WTC11 (cell line): ENCODE measurements at regions not wholly inside any gene's neighbourhood (a gene's known extent, or its start where the extent isn't known, plus 50 kb on each side); places are given as distances from the start of the nearest gene placed in this dataset.

Experiments used
- ARID4B ChIP-seq: sonication (generic); formaldehyde crosslinking; IDR thresholded peaks from 2 replicates; pipeline ENCODE4 v1.8.0; 2023; ENCODE audit warnings: missing genetic modification reagents, mild to moderate bottlenecking, borderline replicate concordance
- CBFB ChIP-seq: sonication (generic); formaldehyde crosslinking; IDR thresholded peaks from 2 replicates; pipeline ENCODE4 v1.8.1; 2022; ENCODE audit warnings: mild to moderate bottlenecking, low read depth, missing genetic modification reagents
- FOXK1 ChIP-seq: sonication (generic); formaldehyde crosslinking; IDR thresholded peaks from 2 replicates; pipeline ENCODE4 v1.8.0; 2022; ENCODE audit warnings: mild to moderate bottlenecking, moderate library complexity, missing genetic modification reagents
- FOXP1 ChIP-seq: sonication (generic); formaldehyde crosslinking; IDR thresholded peaks from 2 replicates; pipeline ENCODE4 v1.8.0; 2022; ENCODE audit warnings: missing genetic modification reagents, mild to moderate bottlenecking, moderate library complexity, borderline replicate concordance
- NFATC4 ChIP-seq: fragments of 250-450 bp; sonication (Bioruptor Pico); IDR thresholded peaks from 2 replicates; pipeline ENCODE4 v1.9.0; 2021; ENCODE audit warnings: mild to moderate bottlenecking
- SMAD3 ChIP-seq: sonication (generic); formaldehyde crosslinking; IDR thresholded peaks from 2 replicates; pipeline ENCODE4 v1.8.0; 2022; ENCODE audit warnings: missing genetic modification reagents, mild to moderate bottlenecking, borderline replicate concordance
- TCF7 ChIP-seq: sonication (generic); formaldehyde crosslinking; IDR thresholded peaks from 2 replicates; pipeline ENCODE4 v1.8.0; 2022; ENCODE audit warnings: mild to moderate bottlenecking, low read depth, missing genetic modification reagents, moderate library complexity
- TP53 ChIP-seq: sonication (generic); formaldehyde crosslinking; IDR thresholded peaks from 2 replicates; pipeline ENCODE4 v1.8.1; 2023; ENCODE audit warnings: mild to moderate bottlenecking, missing genetic modification reagents
- ZNF138 ChIP-seq: sonication (generic); formaldehyde crosslinking; conservative IDR thresholded peaks from 2 replicates; pipeline ENCODE4 v1.8.1; 2022; ENCODE audit warnings: mild to moderate bottlenecking, moderate library complexity, missing genetic modification reagents
- ZNF219 ChIP-seq: sonication (generic); formaldehyde crosslinking; IDR thresholded peaks from 2 replicates; pipeline ENCODE4 v1.8.0; 2023; ENCODE audit warnings: missing genetic modification reagents, mild to moderate bottlenecking, borderline replicate concordance
- TF ChIP-seq, protein P1 (sequence below): fragments of 200-600 bp; IDR thresholded peaks from 2 replicates; pipeline ENCODE4 v1.8.0; 2022; ENCODE audit warnings: antibody characterized with exemption
- TF ChIP-seq, protein P2 (sequence below): sonication (generic); formaldehyde crosslinking; IDR thresholded peaks from 2 replicates; pipeline ENCODE4 v1.8.1; 2023; ENCODE audit warnings: mild to moderate bottlenecking, moderate library complexity, missing genetic modification reagents
- TF ChIP-seq, protein P3 (sequence below): sonication (generic); formaldehyde crosslinking; IDR thresholded peaks from 2 replicates; pipeline ENCODE4 v1.8.0; 2022; ENCODE audit warnings: mild to moderate bottlenecking, missing genetic modification reagents

DNA sequence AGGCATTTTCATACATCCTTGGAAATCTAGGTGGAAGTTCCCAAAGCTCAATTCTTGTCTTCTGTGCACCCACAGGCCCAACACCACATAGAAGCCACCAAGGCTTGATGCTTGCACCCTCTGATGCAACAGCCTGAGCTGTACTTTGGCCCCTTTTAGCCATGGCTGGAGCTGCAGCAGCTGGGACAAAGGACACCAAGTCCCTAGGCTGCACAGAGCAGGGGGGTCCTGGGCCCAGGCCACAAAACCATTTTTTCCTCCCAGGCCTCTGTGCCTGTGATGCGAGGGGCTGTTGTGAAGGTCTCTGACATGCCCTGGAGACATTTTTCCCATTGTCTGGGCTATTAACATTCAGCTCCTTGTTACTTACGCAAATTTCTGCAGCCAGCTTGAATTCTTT, 124.0 kb upstream of the S100G start:
- TF ChIP-seq ARID4B (CRISPR knock-in tag) = no peak
- TF ChIP-seq, protein P1, sequence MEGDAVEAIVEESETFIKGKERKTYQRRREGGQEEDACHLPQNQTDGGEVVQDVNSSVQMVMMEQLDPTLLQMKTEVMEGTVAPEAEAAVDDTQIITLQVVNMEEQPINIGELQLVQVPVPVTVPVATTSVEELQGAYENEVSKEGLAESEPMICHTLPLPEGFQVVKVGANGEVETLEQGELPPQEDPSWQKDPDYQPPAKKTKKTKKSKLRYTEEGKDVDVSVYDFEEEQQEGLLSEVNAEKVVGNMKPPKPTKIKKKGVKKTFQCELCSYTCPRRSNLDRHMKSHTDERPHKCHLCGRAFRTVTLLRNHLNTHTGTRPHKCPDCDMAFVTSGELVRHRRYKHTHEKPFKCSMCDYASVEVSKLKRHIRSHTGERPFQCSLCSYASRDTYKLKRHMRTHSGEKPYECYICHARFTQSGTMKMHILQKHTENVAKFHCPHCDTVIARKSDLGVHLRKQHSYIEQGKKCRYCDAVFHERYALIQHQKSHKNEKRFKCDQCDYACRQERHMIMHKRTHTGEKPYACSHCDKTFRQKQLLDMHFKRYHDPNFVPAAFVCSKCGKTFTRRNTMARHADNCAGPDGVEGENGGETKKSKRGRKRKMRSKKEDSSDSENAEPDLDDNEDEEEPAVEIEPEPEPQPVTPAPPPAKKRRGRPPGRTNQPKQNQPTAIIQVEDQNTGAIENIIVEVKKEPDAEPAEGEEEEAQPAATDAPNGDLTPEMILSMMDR = no peak
- no peak for TF ChIP-seq ZNF219 (CRISPR knock-in tag)
- TF ChIP-seq ZNF138 (CRISPR knock-in tag) = no peak
- TF ChIP-seq NFATC4 = no peak
- TF ChIP-seq TCF7 (CRISPR knock-in tag) = no peak
- TF ChIP-seq, protein P2, sequence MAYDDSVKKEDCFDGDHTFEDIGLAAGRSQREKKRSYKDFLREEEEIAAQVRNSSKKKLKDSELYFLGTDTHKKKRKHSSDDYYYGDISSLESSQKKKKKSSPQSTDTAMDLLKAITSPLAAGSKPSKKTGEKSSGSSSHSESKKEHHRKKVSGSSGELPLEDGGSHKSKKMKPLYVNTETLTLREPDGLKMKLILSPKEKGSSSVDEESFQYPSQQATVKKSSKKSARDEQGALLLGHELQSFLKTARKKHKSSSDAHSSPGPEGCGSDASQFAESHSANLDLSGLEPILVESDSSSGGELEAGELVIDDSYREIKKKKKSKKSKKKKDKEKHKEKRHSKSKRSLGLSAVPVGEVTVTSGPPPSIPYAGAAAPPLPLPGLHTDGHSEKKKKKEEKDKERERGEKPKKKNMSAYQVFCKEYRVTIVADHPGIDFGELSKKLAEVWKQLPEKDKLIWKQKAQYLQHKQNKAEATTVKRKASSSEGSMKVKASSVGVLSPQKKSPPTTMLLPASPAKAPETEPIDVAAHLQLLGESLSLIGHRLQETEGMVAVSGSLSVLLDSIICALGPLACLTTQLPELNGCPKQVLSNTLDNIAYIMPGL (CRISPR knock-in tag) = no peak
- TF ChIP-seq CBFB (CRISPR knock-in tag) = no peak
- TF ChIP-seq SMAD3 (CRISPR knock-in tag) = no peak
- TF ChIP-seq, protein P3, sequence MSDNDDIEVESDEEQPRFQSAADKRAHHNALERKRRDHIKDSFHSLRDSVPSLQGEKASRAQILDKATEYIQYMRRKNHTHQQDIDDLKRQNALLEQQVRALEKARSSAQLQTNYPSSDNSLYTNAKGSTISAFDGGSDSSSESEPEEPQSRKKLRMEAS (CRISPR knock-in tag) = no peak
- no peak for TF ChIP-seq TP53 (CRISPR knock-in tag)
- no peak for TF ChIP-seq FOXP1
- no peak for TF ChIP-seq FOXK1
